Parathyroid adenoma (tissue), 2 donors: ENCODE measurements at regions not wholly inside any gene's neighbourhood (a gene's known extent, or its start where the extent isn't known, plus 50 kb on each side); places are given as distances from the start of the nearest gene placed in this dataset.

Experiments used
- H2AFZ ChIP-seq: fragments of 300-600 bp; sonication (generic); one replicate; pipeline ENCODE4 v1.7.0; 2017; ENCODE audit warnings: antibody characterized with exemption, mild to moderate bottlenecking
- H3K27ac ChIP-seq: fragments of 300-600 bp; sonication (generic); one replicate; pipeline ENCODE4 v1.7.0; 2017
- H3K27me3 ChIP-seq: fragments of 300-600 bp; sonication (generic); one replicate; pipeline ENCODE4 v1.7.0; 2017; ENCODE audit warnings: low read length; ENCODE audit not compliant: control insufficient read depth, insufficient read depth
- H3K36me3 ChIP-seq: fragments of 300-600 bp; sonication (generic); one replicate; pipeline ENCODE4 v1.7.0; 2017; ENCODE audit warnings: low read length; ENCODE audit not compliant: control insufficient read depth, insufficient read depth
- H3K4me1 ChIP-seq: fragments of 300-600 bp; sonication (generic); one replicate; pipeline ENCODE4 v1.7.0; 2017; ENCODE audit warnings: control low read depth
- H3K4me2 ChIP-seq: fragments of 300-600 bp; sonication (generic); one replicate; pipeline ENCODE4 v1.7.0; 2017; ENCODE audit warnings: low read length
- H3K4me3 ChIP-seq: fragments of 300-600 bp; sonication (generic); one replicate; pipeline ENCODE4 v1.7.0; 2017; ENCODE audit warnings: low read depth, low read length
- H3K79me2 ChIP-seq: fragments of 300-600 bp; sonication (generic); one replicate; pipeline ENCODE4 v1.7.0; 2017; ENCODE audit warnings: control low read depth
- H3K9ac ChIP-seq: fragments of 300-600 bp; sonication (generic); one replicate; pipeline ENCODE4 v1.7.0; 2017; ENCODE audit warnings: mild to moderate bottlenecking
- H3K9me3 ChIP-seq: fragments of 300-600 bp; sonication (generic); one replicate; pipeline ENCODE4 v1.7.0; 2017; ENCODE audit warnings: low read length; ENCODE audit not compliant: control insufficient read depth
- CTCF ChIP-seq: fragments of 300-600 bp; sonication (generic); IDR thresholded peaks from one replicate; pipeline ENCODE4 v1.7.0; 2017; ENCODE audit warnings: antibody characterized with exemption, mild to moderate bottlenecking
- donor health status: primary hyperparathyroidism.

- Histone ChIP-seq H3K79me2 (no peaks in the 10 kb centered on the region), H2AFZ (no peak overlapping the region), H3K4me1 (no peaks in the 10 kb centered on the region), H3K9me3 (no peaks in the 10 kb centered on the region), H3K4me3 (no peak overlapping the region), H3K4me2 (no peak overlapping the region), H3K9ac (no peak overlapping the region), H3K27me3 (no peaks in the 10 kb centered on the region), H3K36me3 (no peaks in the 10 kb centered on the region), H3K27ac (no peak overlapping the region)
- no peak for TF ChIP-seq CTCF
Observed at GRCh38 chr10:84994722-84995121, 666.3 kb downstream of the CCSER2 start.

- no peak overlapping the region for H3K9ac ChIP-seq
- no peaks in the 10 kb centered on the region for H3K9me3 ChIP-seq
- no peaks in the 10 kb centered on the region for H3K4me1 ChIP-seq
- no peak overlapping the region for H3K4me3 ChIP-seq
- TF ChIP-seq CTCF, result no peak
- H3K36me3 ChIP-seq, result no peaks in the 10 kb centered on the region
- H3K4me2 ChIP-seq, result no peak overlapping the region
- H2AFZ ChIP-seq, result no peak overlapping the region
- no peak overlapping the region for H3K27ac ChIP-seq
- no peaks in the 10 kb centered on the region for H3K79me2 ChIP-seq
- no peaks in the 10 kb centered on the region for H3K27me3 ChIP-seq
Observed at GRCh38 chr10:84996580-84996979, 668.2 kb downstream of the CCSER2 start.

- H3K36me3 ChIP-seq, result no peaks in the 10 kb centered on the region
- H3K27ac ChIP-seq, result no peak overlapping the region
- no peaks in the 10 kb centered on the region for H3K27me3 ChIP-seq
- H3K9me3 ChIP-seq, result no peaks in the 10 kb centered on the region
- no peak overlapping the region for H3K9ac ChIP-seq
- no peaks in the 10 kb centered on the region for H3K4me1 ChIP-seq
- H2AFZ ChIP-seq, result no peak overlapping the region
- H3K4me2 ChIP-seq, result no peak overlapping the region
- no peak for TF ChIP-seq CTCF
- no peak overlapping the region for H3K4me3 ChIP-seq
- no peaks in the 10 kb centered on the region for H3K79me2 ChIP-seq
Observed at GRCh38 chr10:84997870-84998269, 669.5 kb downstream of the CCSER2 start.

- no peaks in the 10 kb centered on the region for H3K4me1 ChIP-seq
- H2AFZ ChIP-seq, result no peak overlapping the region
- no peaks in the 10 kb centered on the region for H3K27me3 ChIP-seq
- H3K9me3 ChIP-seq, result no peaks in the 10 kb centered on the region
- H3K36me3 ChIP-seq, result no peaks in the 10 kb centered on the region
- TF ChIP-seq CTCF, result no peak
- H3K4me2 ChIP-seq, result no peak overlapping the region
- no peak overlapping the region for H3K27ac ChIP-seq
- H3K79me2 ChIP-seq, result no peaks in the 10 kb centered on the region
- no peak overlapping the region for H3K9ac ChIP-seq
- H3K4me3 ChIP-seq, result no peak overlapping the region
Observed at GRCh38 chr10:84999929-85000328, 671.5 kb downstream of the CCSER2 start.

GRCh38 chr10:85003083-85003482, 674.7 kb downstream of the CCSER2 start:
- Histone ChIP-seq H3K9me3 (no peaks in the 10 kb centered on the region), H3K4me3 (no peak overlapping the region), H3K9ac (no peak overlapping the region), H3K36me3 (no peaks in the 10 kb centered on the region), H3K79me2 (no peaks in the 10 kb centered on the region), H2AFZ (no peak overlapping the region), H3K27ac (no peak overlapping the region), H3K4me1 (no peaks in the 10 kb centered on the region), H3K4me2 (no peak overlapping the region), H3K27me3 (no peaks in the 10 kb centered on the region)
- TF ChIP-seq CTCF, result no peak
